OCI-LY3 (cell line): ENCODE measurements at regions not wholly inside any gene's neighbourhood (a gene's known extent, or its start where the extent isn't known, plus 50 kb on each side); places are given as distances from the start of the nearest gene placed in this dataset.

Source experiments
- H2AFZ ChIP-seq: fragments of 200-600, 300-600 bp; shearing (Covaris generic); 2 replicates; pipeline ENCODE4 v1.6.0; 2014; ENCODE audit warnings: antibody characterized with exemption, low read depth, low read length
- H3K27ac ChIP-seq: fragments of 200-600, 300-600 bp; sonication (generic); 2 replicates; pipeline ENCODE4 v1.5.1; 2014; ENCODE audit warnings: mild to moderate bottlenecking, low read length, moderate library complexity, mixed read lengths
- H3K27me3 ChIP-seq: fragments of 200-600, 300-600 bp; sonication (generic); 2 replicates; pipeline ENCODE4 v1.6.1; 2014; ENCODE audit warnings: low read depth, low read length, mixed read lengths
- H3K36me3 ChIP-seq: fragments of 200-600, 300-600 bp; sonication (generic); replicated peaks from 2 replicates; pipeline ENCODE3; 2014; ENCODE audit warnings: low read depth, low read length, mixed read lengths
- H3K4me1 ChIP-seq: fragments of 300-600, 200-600 bp; sonication (generic); 2 replicates; pipeline ENCODE4 v1.6.1; 2014; ENCODE audit warnings: low read length, mixed read lengths
- H3K4me2 ChIP-seq: fragments of 200-600, 300-600 bp; sonication (generic); 2 replicates; pipeline ENCODE4 v1.6.1; 2014; ENCODE audit warnings: low read length, mixed read lengths
- H3K4me3 ChIP-seq: fragments of 300-600, 200-600 bp; sonication (generic); 2 replicates; pipeline ENCODE4 v1.5.1; 2014; ENCODE audit warnings: antibody characterized with exemption, mild to moderate bottlenecking, low read length, moderate library complexity
- H3K79me2 ChIP-seq: fragments of 300-600, 200-600 bp; shearing (Covaris generic); 2 replicates; pipeline ENCODE4 v1.6.1; 2014; ENCODE audit warnings: mild to moderate bottlenecking, low read length, mixed read lengths
- H3K9ac ChIP-seq: fragments of 300-600, 200-600 bp; shearing (Covaris generic); 2 replicates; pipeline ENCODE4 v1.6.0; 2014; ENCODE audit warnings: mild to moderate bottlenecking, low read length, moderate library complexity
- H3K9me3 ChIP-seq: fragments of 200-600, 300-600 bp; shearing (Covaris generic); 2 replicates; pipeline ENCODE4 v1.6.1; 2014; ENCODE audit warnings: low read length, mixed read lengths; ENCODE audit not compliant: insufficient read depth
- H4K20me1 ChIP-seq: fragments of 200-600, 300-600 bp; sonication (generic); 2 replicates; pipeline ENCODE4 v1.6.1; 2016; ENCODE audit warnings: low read length, mixed read lengths; ENCODE audit not compliant: insufficient read depth
- CTCF ChIP-seq: fragments of 200-600, 300-600 bp; sonication (generic); IDR thresholded peaks from 2 replicates; pipeline ENCODE4 v1.5.1; 2014; ENCODE audit warnings: antibody characterized with exemption, low read length, low read depth
- EZH2phosphoT487 ChIP-seq: fragments of 200-600 bp; shearing (Covaris generic); IDR thresholded peaks from 2 replicates; pipeline ENCODE4 v1.6.1; 2018; ENCODE audit warnings: antibody characterized with exemption, mixed run types, low read depth

GRCh38 chr11:92346220-92346619 is 121.6 kb downstream of the FAT3 start:
- no peak overlapping the region for H3K9ac ChIP-seq
- H2AFZ ChIP-seq: no peak overlapping the region
- TF ChIP-seq CTCF: no peak
- TF ChIP-seq EZH2phosphoT487: no peak

GRCh38 chr11:92347454-92347853 is 122.8 kb downstream of the FAT3 start:
- Histone ChIP-seq H3K9ac (no peak overlapping the region), H2AFZ (no peak overlapping the region), H3K4me1 (0 out of 2 replicates have a peak, but pooled peaks cover 4% of the 10 kb centered on the region), H3K27me3 (no peaks in the 10 kb centered on the region), H3K4me3 (no peak overlapping the region), H3K9me3 (no peaks in the 10 kb centered on the region), H3K4me2 (no peak overlapping the region), H3K79me2 (no peaks in the 10 kb centered on the region), H4K20me1 (no peaks in the 10 kb centered on the region), H3K27ac (no peak overlapping the region), H3K36me3 (no peaks in the 10 kb centered on the region)
- TF ChIP-seq CTCF: no peak
- no peak for TF ChIP-seq EZH2phosphoT487

More at GRCh38 chr11:92346220-92346619, 121.6 kb downstream of the FAT3 start:
- H3K9me3 ChIP-seq: no peaks in the 10 kb centered on the region
- H3K4me3 ChIP-seq: no peak overlapping the region
- no peaks in the 10 kb centered on the region for H3K36me3 ChIP-seq
- H3K4me2 ChIP-seq: no peak overlapping the region
- H3K4me1 ChIP-seq: 0 out of 2 replicates have a peak, but pooled peaks cover 4% of the 10 kb centered on the region
- H4K20me1 ChIP-seq: no peaks in the 10 kb centered on the region
- no peaks in the 10 kb centered on the region for H3K79me2 ChIP-seq
- no peaks in the 10 kb centered on the region for H3K27me3 ChIP-seq
- no peak overlapping the region for H3K27ac ChIP-seq

- Histone ChIP-seq H3K9me3 (no peaks in the 10 kb centered on the region), H3K4me1 (0 out of 2 replicates have a peak, but pooled peaks cover 4% of the 10 kb centered on the region), H3K4me3 (no peak overlapping the region), H3K27me3 (no peaks in the 10 kb centered on the region), H3K27ac (no peak overlapping the region), H3K9ac (no peak overlapping the region), H2AFZ (no peak overlapping the region), H3K36me3 (no peaks in the 10 kb centered on the region), H4K20me1 (no peaks in the 10 kb centered on the region), H3K79me2 (no peaks in the 10 kb centered on the region), H3K4me2 (no peak overlapping the region)
- TF ChIP-seq CTCF (no peak), EZH2phosphoT487 (no peak)
Observed at GRCh38 chr11:92349486-92350156, 125.0 kb downstream of the FAT3 start.

GRCh38 chr11:92357344-92357743 is 132.7 kb downstream of the FAT3 start:
- no peaks in the 10 kb centered on the region for H3K27me3 ChIP-seq
- no peaks in the 10 kb centered on the region for H3K9me3 ChIP-seq
- H2AFZ ChIP-seq: no peak overlapping the region
- no peaks in the 10 kb centered on the region for H4K20me1 ChIP-seq
- no peak for TF ChIP-seq CTCF
- TF ChIP-seq EZH2phosphoT487: no peak
- no peak overlapping the region for H3K4me3 ChIP-seq
- no peaks in the 10 kb centered on the region for H3K36me3 ChIP-seq
- H3K4me2 ChIP-seq: no peak overlapping the region
- no peak overlapping the region for H3K27ac ChIP-seq
- H3K79me2 ChIP-seq: no peaks in the 10 kb centered on the region
- no peaks in the 10 kb centered on the region for H3K4me1 ChIP-seq
- no peak overlapping the region for H3K9ac ChIP-seq
